Stimulated activated CD8-positive, alpha-beta memory T cell treated with anti-CD3 and anti-CD28 coated beads, Interleukin-12 subunit alpha, Interleukin-12 subunit beta, amount 100 ng/mL, for 1 hour (primary cell): ENCODE measurements at regions not wholly inside any gene's neighbourhood (a gene's known extent, or its start where the extent isn't known, plus 50 kb on each side); places are given as distances from the start of the nearest gene placed in this dataset.
A peak's percentile ranks its signal among the peaks of the same experiment; 100 is the strongest.
"Not testable (repeated sequence)": the region's sequence is repeated elsewhere in the genome, so short reads cannot be mapped to it uniquely, and the experiment has no call there.

Experiments used
- DNase-seq: peaks from one replicate; pipeline ENCODE4 v3.0.0-alpha.2; 2020; ENCODE audit warnings: low read depth

DNA sequence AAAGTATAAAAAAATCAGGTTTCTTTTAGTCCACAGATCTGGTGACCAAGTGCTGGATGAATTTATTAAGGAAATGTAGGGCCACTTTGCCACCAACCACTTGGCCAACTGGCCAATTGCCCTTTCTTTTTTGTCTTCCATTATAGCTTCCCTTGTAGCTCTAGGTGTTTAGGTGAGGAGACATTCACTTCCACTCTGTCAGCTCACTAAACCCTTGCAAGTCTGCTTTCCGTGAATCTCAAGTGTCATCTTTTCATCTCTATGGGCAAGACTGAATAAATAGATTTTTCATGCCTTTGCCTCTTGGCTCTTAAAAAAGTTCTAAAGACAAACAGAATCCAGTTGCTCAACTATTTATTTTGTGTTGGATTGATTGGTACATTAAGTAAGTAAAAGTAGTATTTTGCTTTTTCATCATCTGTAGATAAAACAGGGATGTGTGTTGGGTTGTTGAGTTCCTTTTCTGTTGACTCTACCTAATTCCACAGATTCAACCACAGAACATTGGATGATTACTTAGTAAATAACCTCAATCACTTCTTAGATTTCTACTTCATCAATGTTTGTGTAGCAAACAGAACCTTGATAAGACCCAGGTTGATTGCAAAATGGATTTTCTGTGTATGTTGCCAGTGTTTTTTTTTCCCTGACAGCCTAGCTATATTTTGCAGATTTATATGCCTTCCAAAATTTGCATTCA is 68.1 kb upstream of the GRXCR1 start:
- no peak for DNase-seq

DNA sequence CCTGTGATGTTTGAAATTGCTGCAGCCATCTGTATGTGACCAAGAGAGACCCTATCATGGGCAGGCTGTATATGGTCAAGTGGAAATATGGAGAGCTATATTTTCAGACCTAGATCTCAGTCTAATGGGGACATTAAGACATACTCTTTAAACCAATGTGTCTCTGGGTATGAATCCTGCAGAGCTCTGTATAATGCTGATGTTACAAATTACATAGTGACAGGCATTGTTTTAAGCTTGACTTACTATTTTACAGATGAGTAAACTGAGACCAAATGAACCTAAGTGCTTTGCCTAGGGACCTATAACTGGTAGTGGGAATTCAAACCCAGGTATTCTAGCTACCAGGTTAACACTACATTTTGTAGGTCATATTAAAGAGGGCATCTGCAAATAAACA is 71.3 kb upstream of the GRXCR1 start:
- no peak for DNase-seq

DNA sequence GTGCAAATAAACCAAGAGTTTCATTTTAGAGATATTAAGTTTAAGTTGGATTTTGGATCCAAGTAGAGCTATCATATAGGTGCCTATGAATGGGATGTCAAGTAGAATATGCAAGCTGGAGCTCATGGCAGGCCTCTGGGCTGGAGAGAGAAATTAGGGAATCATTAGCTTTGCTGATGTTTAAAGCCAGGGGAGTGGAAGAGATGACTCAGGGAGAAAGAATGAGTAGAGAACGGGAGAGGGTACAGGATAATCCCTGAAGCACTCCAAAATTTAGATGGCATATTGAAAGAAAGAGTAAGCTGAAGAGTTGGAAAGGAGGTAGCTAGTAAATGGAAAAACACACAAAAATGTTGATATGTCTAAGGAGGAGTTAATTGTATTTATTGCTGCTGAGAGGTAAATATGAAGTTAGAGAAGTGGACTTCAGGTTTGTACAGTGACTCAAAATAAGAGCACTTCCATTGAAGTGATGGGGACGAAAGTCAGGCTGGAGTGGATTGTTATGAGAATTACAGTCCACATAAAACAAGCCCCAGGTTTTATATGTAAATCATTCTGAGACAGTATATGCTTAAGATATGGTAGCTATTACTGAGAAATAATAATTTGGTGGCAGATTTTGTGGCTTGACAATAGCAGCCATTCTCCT is 72.5 kb upstream of the GRXCR1 start:
- no peak for DNase-seq

DNA sequence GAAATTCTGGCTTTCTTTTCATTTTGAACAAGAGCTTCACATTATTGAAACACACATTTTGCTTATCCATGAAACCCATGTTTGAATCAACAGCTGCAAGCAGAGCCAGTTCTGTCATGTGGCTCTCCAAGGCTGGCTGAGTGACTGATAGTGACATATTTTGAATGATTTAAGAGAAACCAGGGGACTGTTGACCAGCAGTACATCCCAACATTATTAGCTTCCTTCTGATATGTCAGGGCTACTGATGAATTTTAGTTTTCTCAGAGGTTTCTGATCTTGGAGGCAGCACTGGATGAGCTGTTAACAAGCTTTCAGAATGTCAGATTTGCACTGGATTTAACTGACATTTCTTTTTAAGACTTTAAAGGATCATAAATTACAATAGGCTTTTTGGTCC is 74.6 kb upstream of the GRXCR1 start:
- no peak for DNase-seq

DNA sequence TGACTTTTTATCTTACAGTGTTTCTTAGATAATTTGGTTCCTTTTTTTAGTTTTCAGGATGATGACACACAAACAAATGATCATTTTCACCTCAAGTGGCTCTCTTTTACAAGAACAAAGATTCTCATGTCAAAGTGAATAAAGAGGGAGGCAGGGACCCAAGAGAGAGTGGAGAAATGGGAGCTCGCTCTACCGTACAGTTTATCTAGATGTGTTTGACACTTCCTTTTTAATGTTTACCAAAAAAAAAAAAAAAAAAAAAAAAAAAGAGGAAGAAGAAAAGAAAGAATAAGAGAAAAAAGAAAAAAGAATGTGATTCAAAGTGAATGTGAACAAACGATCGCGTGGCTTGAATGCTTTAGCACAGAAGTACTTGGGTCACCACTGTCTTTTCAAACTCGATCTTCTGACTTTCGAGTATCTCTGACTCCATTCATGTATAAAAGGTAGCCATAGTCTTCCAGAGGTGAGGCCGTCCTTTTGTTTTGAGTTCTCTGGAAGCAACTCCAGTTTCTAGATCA is 75.6 kb upstream of the GRXCR1 start:
- DNase-seq: no peak

DNA sequence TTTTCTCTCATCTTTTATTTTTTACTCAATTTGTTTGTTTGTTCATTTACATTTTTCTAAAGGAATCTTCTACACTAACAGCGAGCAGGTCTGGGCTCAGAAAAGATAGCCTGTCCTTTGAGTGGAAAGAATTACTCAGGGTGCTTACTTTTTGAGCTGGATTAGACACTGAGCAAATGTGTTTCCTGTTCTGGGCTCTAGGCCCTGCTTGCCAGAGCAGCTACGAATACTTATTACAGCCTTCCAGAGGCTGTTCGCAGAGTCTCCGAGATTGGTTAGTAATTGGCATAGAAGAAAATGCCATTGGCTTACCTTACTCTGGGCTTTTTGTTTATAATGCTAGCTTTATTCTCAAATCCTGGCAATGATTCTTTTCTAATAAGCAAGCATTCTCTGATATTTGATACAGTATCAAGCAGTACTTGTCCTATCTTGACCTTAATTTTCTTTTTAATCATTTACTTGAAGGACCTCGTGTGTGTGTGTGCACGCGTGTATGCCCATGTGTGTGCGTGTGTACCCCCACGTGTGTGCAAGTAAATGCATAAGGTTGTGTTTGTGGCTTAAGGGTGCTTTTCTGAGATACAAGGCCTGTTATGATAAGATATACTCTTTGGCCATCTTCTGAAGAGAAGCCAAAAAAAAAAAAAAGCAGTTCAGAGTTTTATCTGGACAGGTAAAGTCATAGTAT is 76.2 kb upstream of the GRXCR1 start:
- no peak for DNase-seq

DNA sequence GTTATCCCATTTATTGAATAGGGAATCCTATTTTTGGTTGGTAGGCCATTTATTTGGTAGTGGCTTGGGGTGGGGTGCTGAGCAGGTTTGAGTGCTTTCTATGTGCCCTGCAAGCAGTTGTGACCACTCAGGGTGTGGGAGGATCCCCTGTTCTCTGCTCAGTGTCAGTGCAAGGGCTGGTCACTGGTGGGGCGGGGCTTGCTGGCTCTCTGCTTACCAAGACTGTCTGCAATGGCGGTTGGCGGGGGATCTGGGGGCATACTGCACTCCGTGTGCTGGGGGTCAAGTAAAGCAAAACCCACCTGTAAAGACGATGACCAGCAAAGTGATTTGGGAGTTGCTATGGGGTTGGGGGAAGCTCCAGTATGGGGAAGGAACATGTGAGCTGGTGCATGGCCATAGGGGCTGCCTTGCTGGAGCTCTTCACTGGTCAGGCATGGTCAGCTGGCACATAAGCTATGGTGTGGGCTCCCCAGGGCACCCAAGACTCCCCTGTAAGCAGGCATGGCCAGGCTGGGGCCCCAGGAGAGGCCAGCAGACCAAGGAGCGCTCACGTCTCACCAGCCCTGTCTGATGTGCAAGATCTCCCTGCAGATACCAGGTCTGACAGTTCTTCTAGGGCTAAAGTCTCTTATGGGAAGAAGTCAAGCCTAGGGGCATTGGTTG is 83.0 kb upstream of the GRXCR1 start:
- DNase-seq: no peak

DNA sequence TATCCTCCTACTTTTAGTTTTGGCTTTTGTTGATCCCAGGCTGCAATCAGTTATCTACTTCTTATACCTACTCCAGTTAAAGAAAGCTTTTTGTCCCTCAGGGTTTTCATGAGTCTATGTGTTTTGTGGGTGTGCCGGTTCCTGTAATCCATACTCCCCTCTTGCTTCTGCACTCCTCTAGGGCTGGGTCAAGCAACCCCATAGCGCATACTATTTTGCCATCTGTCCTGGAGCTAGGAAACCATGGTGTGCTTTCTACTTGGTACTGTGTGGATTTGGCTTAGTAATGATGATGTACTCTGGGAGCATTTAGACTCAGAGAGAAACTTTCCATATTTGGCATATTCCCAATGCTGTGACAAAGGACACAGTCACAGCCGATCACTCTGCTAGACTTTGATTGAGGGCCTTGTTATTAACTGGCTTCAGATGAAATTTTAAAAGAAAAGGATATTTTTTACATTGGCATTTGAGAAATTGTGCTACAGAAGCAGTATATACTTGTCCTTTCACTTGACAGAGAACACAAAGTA is 86.1 kb upstream of the GRXCR1 start:
- DNase-seq: no peak

DNA sequence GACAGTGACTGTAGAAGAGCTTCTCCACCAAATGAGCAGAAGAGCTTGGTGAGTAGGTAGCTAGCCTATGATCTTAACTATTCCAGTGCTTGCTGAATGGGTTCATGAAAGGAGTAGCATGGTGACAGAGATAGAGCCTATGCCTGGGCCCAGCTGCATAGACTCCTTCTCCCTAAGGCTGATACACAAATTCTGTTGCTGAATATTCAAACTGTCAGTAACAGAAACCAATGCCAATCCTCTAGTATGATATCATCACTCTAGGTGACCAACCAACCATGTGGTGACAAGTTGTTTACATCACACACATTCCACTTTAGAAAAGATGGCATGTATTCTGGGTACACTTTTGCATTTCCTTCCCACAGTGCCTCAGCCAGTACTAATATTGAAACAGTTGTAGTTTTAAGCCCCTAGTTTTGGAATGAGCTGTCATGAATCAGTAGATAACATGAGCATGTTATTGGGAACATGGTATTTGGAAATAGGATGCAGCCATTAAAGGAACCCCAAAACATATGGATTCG is 103.4 kb upstream of the GRXCR1 start:
- no peak for DNase-seq

DNA sequence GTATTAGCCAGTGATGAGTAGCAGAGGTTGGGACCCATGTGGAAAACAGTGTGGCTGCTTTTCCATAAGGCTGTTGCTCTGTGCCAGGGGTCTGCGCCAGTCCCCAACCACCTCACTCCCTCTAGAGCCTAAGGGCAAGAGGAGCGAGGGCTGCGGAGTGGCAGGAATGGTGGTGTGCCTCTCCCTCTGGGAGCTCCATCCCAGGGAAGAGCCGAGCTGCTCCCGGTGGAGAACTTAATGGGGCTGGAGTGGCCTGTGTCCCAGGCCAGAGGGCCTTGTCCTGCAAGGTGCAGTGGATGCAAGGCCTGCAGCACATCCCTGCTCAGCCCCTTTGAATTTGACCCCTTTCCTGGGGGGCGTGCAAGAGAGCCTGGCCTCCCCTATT is 105.4 kb upstream of the GRXCR1 start:
- DNase-seq: no peak

DNA sequence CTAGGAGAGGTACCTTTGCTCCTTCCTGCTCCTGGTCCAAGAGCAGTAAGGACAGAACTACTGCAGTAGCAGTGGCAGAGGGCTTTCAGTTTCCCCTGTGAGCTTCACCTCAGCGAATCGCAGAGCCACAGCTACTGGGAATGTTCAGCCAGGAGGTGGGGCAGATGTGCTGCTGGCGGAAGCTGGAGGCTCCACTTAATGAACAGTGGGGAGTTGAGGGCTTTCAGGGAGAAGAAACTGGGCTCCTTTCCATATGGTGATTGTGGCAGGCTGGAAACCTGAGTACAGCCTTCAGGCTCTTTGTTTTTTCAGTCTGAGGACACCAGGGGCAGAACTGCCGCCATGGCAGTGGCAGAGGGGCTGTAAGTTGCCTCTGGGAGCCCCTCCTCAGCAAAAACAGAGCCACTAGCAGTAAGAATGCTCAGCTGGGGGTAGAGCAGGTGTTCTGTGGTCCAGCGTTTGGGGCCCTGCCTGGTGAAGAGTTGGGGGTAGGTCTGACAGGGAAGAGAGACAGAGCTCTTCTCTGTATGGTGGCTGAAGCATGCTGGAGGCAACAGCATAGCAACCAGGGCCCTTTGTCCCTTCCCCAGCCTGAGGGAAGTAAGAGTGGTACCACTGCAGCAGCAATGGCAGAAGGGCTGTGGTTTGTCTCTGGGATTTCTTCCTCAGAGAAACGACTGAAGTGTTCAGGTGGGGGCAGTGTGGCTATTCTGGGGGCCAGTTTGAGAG is 106.0 kb upstream of the GRXCR1 start:
- DNase-seq: no peak

DNA sequence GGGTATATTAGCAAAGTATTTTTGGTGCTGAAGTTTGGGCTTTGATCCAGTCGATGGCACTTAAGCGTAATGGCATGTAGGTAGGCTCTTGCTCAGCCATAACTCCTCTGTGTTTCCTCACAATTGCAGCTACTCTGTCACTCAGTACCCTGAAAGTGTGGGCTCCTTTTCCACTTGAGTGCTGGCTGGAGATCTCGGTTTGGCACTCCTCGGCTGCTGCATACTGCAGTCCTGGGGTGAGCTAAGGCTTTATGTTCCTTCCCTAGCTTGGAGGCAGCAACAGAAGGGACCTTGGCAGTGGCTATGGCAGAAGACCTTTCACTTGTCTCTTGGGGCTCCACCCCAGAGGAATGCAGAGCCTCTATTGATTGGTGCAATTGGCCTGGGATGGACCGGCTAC is 106.7 kb upstream of the GRXCR1 start:
- no peak for DNase-seq

DNA sequence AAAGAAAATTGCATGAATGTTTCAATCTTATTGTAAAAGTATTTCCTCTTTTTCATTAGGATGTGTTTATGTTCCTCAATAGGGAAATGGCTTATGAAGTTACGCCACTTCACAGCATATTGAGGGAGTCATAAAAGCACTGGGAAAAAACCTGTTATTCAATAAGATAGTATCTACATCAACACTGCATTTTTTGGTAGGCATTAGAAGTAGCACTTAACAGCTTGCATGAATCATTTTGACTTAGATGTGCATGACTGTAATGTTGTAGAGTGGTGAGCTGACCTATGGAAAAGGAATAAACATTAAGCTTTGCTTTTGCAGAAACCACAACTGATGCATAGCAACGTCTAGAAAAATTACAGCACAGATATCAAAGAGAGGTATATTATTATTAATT is 111.2 kb upstream of the GRXCR1 start:
- DNase-seq: no peak

DNA sequence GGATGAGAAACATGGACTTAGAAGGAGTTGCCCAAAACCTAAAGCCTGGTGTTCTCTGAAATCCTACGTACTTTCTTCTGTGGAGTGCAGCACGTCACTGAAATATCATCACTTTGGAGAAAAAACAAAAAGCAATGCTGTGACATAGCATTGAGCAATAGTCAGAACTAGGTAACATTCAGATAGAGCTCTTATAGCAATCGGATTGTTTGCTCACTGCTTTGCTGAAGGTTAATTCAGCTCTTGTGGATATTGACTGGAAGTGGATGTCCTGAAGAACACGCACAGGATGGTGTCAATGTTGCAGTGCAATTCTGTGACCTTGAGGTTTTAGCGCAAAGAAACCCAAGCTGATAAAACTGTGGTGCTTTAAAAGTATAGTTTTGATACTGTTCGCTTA is 114.2 kb upstream of the GRXCR1 start:
- no peak for DNase-seq

DNA sequence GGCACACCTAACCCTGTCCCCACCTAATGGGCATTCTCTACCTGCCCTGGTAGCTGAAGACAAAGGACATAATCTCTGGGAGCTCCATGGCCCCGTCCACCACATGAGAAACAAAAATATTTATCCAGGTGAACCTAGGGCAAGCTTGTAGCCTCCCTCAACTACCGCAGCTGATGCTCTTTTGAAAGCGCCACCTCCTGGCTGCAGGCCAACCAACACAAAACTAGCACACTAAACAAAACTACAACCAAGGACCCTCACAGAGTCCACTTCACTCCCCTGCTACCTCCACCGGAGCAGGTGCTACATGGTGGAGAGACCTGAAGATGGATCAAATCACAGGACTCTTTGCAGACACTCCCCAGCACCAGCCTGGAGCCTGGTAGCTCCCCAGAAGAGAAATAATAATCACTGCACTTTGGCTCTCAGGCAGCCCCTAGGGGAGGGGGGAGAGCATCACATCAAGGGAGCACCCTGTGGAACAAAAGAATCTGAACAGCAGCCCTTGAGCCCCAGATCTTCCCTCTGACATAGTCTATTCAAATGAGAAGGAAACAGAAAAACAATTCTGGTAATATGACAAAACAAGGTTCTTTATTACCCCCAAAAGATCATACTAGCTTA is 111.3 kb upstream of the ATP8A1 start:
- no peak for DNase-seq

DNA sequence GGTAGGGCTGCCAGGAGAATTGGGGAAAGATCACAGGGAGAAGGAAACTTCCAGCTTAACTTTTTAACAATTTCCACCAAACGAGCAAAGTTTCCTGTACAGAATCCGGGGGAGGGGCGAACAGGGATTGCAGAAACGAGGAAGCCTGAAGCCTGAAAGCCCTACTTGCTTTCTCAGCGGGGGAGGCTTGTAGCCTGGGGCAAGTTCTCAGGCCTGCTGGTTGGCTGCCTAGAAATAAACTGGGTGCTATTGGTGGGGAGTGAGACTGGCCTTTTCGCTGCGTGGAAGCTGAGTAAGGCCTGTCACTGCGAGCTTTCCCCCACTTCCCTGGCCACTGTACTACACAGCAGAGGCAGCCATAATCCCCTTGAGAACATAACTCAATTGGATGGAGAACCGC is 110.8 kb upstream of the ATP8A1 start:
- DNase-seq: no peak

DNA sequence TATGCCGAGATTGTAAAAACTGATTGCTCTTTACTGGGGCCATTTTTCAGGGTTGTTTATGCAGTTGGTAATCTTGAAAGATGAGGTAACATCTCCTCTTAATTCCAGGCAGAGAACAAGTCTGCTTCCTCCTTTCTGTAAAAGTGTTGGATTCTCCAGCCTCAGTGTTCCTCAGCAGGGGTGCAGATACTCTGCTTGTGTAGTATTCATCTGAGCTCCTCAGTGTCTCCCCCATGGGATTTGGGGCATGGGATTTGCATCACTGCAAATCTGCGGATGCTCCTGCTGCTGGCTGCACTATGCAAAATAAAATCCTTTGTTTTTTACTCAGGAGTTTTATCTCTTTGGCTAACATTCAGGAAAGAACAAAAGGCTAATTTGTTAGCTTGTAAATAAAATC is 104.9 kb upstream of the ATP8A1 start:
- DNase-seq: no peak

DNA sequence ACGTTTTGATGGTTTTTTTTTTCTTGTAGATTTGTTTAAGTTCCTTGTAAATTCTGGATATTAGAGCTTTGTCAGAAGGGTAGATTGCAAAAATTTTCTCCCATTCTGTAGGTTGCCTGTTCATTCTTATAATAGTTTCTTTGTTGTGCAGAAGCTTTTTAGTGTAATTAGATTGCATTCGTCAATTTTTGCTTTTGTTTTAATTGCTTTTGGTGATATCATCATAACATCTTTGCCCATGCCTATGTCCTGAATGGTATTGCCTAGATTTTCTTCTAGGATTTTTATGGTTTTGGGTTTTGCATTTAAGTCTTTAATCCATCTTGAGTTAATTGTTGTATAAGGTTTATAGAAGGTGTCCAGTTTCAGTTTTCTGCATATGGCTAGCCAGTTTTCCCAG is 98.1 kb upstream of the ATP8A1 start:
- DNase-seq: not testable (repeated sequence)

DNA sequence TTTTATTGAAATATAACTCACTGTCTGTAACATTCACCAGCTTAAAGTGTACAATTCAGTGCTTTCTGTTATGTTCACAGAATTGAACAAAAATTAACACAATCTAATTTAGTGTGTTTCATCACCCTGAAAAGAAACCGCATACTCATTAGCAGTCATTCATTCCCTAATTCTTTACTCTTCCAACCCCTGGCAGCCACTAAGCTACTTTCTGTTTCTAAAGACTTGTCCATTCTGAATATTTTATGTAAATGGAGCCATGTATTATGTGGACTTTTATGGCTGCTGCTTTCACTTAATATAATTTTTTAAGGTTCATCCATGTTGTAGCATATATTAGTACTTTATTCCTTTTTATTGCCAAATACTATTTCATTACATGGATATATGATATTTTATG is 94.7 kb upstream of the ATP8A1 start:
- DNase-seq: no peak

DNA sequence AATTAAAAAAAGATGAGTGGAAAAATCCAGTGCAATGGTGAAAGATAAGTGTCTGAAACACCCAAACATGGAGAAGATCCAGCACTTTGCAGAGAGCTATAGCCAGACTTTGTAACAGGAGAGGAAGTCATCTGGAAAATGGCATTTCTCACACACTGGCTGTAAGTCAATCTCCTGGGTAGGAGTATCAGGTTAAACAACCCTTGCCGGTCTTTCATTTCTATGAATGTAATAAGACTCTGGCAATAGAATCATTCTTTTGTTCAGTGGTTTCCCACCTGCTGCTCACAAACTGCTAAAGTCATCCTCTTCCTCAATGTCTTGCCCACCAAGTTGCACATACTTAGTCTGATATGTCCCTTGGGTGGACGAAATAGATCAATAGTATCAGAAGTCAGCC is 94.0 kb upstream of the ATP8A1 start:
- DNase-seq: no peak

DNA sequence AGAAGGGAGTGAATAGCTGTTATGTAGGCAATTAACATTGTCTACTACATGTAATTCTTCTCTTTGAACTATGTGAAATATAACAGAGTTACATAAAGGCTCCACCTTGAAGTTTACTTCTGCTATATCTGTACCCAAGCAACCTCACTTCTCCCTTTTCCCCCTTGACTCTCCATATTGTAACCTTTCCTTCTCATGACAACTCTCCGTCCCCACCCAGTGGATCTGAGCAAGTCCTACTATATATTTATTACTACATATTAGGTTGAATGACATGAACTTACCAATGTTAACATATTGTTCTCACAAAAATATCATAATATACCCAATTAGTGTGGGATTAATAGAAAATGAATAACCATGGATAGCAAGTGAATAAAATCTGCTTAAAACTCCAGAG is 93.2 kb upstream of the ATP8A1 start:
- peak; percentile 14 for DNase-seq
